ENCODE measurements at regions not wholly inside any gene's neighbourhood (a gene's known extent, or its start where the extent isn't known, plus 50 kb on each side); places are given as distances from the start of the nearest gene placed in this dataset.

- TF ChIP-seq HDAC1 (IDR thresholded peaks at IDR 0.05) = no peak
- TF ChIP-seq SAP30 (IDR thresholded peaks at IDR 0.05; ENCODE audit: borderline replicate concordance, insufficient read depth, low read depth, low read length, poor library complexity, severe bottlenecking) = no peak
- no peak for TF ChIP-seq REST (IDR thresholded peaks at IDR 0.05; ENCODE audit: borderline replicate concordance)
- no peak for TF ChIP-seq REST (CRISPR knock-in tag; IDR thresholded peaks at IDR 0.05; ENCODE audit: low read depth)
- TF ChIP-seq SMAD1 (IDR thresholded peaks at IDR 0.05; ENCODE audit: low read depth, low read length, partially characterized antibody) = no peak
- no peak for TF ChIP-seq TEAD2 (tag; IDR thresholded peaks at IDR 0.05)
- no peak for TF ChIP-seq POLR2A (conservative IDR thresholded peaks at IDR 0.05)
- TF ChIP-seq EP300 (IDR thresholded peaks at IDR 0.05; ENCODE audit: low read length) = no peak
- no peak for TF ChIP-seq SMC3 (conservative IDR thresholded peaks at IDR 0.05; ENCODE audit: insufficient read depth, low read depth, low read length)
- TF ChIP-seq NFIC (IDR thresholded peaks at IDR 0.05) = no peak
- TF ChIP-seq, protein P1, sequence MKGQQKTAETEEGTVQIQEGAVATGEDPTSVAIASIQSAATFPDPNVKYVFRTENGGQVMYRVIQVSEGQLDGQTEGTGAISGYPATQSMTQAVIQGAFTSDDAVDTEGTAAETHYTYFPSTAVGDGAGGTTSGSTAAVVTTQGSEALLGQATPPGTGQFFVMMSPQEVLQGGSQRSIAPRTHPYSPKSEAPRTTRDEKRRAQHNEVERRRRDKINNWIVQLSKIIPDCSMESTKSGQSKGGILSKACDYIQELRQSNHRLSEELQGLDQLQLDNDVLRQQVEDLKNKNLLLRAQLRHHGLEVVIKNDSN (CRISPR knock-in tag; IDR thresholded peaks at IDR 0.05) = no peak
Measured at GRCh38 chr2:207467716-207468347, 61.9 kb upstream of the CREB1 start.

Measured in K562 (cell line).